Tibial artery (tissue), 4 donors: ENCODE measurements at regions not wholly inside any gene's neighbourhood (a gene's known extent, or its start where the extent isn't known, plus 50 kb on each side); places are given as distances from the start of the nearest gene placed in this dataset.
A peak's percentile ranks its signal among the peaks of the same experiment; 100 is the strongest.

ENCODE experiments used
- DNase-seq, 2 donors: peaks; one replicate each; pipeline ENCODE4 v3.0.0-alpha.2; 2019
- H3K27ac ChIP-seq, 2 donors: fragments of 200-600 bp; sonication (generic) in 1 of 2; 1 replicate in 1 of 2; 2 replicates in 1 of 2; pipeline ENCODE4 v1.5.1; 2018 to 2019; ENCODE audit warnings: mild to moderate bottlenecking in 1 of 2
- H3K27me3 ChIP-seq, 2 donors: fragments of 200-600 bp; sonication (generic) in 1 of 2; one replicate each; pipeline versions ENCODE4 v1.5.1 to v1.6.0; 2016 to 2019
- H3K36me3 ChIP-seq, 3 donors: fragments of 200-600 bp; sonication (generic) in 2 of 3; one replicate each; pipeline ENCODE4 v1.5.1; 2016 to 2019; ENCODE audit warnings: mild to moderate bottlenecking in 2 of 3
- H3K4me1 ChIP-seq, 4 donors: fragments of 200-600 bp; sonication (generic) in 2 of 4; 1 replicate in 3 of 4; 2 replicates in 1 of 4; pipeline ENCODE4 v1.5.1; 2016 to 2019
- H3K4me3 ChIP-seq, 2 donors: fragments of 200-600 bp; sonication (generic) in 1 of 2; 1 replicate in 1 of 2; 2 replicates in 1 of 2; pipeline ENCODE4 v1.5.1; 2018 to 2019; ENCODE audit warnings: mild to moderate bottlenecking in 2 of 2
- H3K9me3 ChIP-seq, 3 donors: fragments of 200-600 bp; sonication (generic) in 1 of 3; one replicate each; pipeline ENCODE4 v1.5.1; 2016 to 2019
- CTCF ChIP-seq, 2 experiments: fragments of 200-600 bp in 1 of 2; fragments of 450-650 bp in 1 of 2; IDR thresholded peaks; one replicate each; pipeline ENCODE4 v1.5.1; 2017 to 2019; ENCODE audit warnings: antibody characterized with exemption in 2 of 2, mild to moderate bottlenecking in 1 of 2, moderate library complexity in 1 of 2
- intact Hi-C: fragments of 100-400 bp; cut with DNase I; formaldehyde crosslinking; loops from one replicate; pipeline ENCODE4 v1.15.0; 2023; ENCODE audit warnings: low total_unique reads

DNA sequence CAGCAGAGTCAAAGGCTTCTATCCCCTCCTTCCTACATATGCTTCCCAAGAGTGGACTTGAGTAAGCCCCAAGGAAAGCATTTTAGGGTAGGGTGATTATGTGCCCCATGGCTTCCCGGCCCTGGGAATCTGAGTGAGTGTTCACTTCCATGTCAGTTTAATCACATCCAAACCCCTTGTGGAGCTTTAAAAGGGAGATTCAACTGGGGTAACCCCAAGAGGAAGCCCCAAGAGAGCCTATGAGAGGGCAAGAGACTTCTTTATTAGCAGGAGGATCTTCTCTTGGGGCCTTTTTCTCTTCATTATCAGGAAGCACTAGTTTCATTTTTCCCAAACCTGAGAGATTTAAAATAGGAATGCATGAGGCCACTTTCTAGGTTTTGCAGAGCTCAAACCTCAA, 97.0 kb upstream of the IRF2BP2 start:
- no peaks in the 10 kb centered on the region for H3K9me3 ChIP-seq
- H3K27me3 ChIP-seq, result no peaks in the 10 kb centered on the region
- no peak for DNase-seq
- H3K36me3 ChIP-seq, result no peaks in the 10 kb centered on the region
- no peak overlapping the region for H3K4me3 ChIP-seq
- H3K4me1 ChIP-seq, result peaks cover 0 to 7% (median 2%) of the 10 kb centered on the region in 4 donors
- intact Hi-C loops, result no loop called here
- H3K27ac ChIP-seq, result no peak overlapping the region
- TF ChIP-seq CTCF (IDR thresholded peaks at IDR 0.05), result no peak

DNA sequence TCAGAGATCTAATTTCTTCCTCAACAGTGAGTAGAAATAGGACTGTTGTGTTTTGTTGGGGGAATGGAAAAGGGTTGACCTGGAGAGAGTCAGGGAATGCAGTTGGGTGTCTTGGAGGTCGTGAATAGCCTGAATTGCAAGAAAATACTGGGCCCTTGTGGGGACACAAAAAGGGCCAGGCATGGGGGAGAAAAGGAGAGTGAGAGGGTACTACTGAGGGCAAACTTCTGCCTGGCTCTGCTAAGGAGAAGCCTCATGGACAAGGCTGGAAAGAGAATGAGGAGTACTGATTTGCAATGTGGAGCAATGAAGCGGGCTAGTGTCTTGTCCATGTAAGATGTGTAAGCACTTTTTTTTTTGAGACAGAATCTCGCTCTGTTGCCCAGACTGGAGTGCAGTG, 96.2 kb upstream of the IRF2BP2 start:
- no peak for DNase-seq
- Histone ChIP-seq H3K27me3 (no peaks in the 10 kb centered on the region), H3K4me1 (peaks cover 0 to 5% (median 2%) of the 10 kb centered on the region in 4 donors), H3K27ac (no peak overlapping the region), H3K9me3 (no peaks in the 10 kb centered on the region), H3K4me3 (no peak overlapping the region), H3K36me3 (no peaks in the 10 kb centered on the region)
- intact Hi-C loops, result no loop called here
- no peak for TF ChIP-seq CTCF (IDR thresholded peaks at IDR 0.05)

GRCh38 chr1:234705615-234706014, 95.6 kb upstream of the IRF2BP2 start:
- DNase-seq, result no peak
- H3K27ac ChIP-seq, result no peak overlapping the region
- H3K36me3 ChIP-seq, result no peaks in the 10 kb centered on the region
- intact Hi-C loops, result no loop called here
- no peak for TF ChIP-seq CTCF (IDR thresholded peaks at IDR 0.05)
- H3K4me3 ChIP-seq, result no peak overlapping the region
- H3K27me3 ChIP-seq, result no peaks in the 10 kb centered on the region
- peaks cover 0 to 9% (median 6%) of the 10 kb centered on the region in 4 donors for H3K4me1 ChIP-seq
- no peaks in the 10 kb centered on the region for H3K9me3 ChIP-seq

- intact Hi-C loops, result no loop called here
- no peak for DNase-seq
- no peak for TF ChIP-seq CTCF (IDR thresholded peaks at IDR 0.05)
- no peak overlapping the region for H3K27ac ChIP-seq
- peaks cover 0 to 21% (median 14%) of the 10 kb centered on the region in 4 donors for H3K4me1 ChIP-seq
- H3K36me3 ChIP-seq, result no peaks in the 10 kb centered on the region
- H3K9me3 ChIP-seq, result no peaks in the 10 kb centered on the region
- no peaks in the 10 kb centered on the region for H3K27me3 ChIP-seq
- H3K4me3 ChIP-seq, result no peak overlapping the region
These were observed 94.3 kb upstream of the IRF2BP2 start for GRCh38 chr1:234704106-234704887.

- no peak overlapping the region for H3K27ac ChIP-seq
- H3K4me1 ChIP-seq, result peaks cover 0 to 21% (median 14%) of the 10 kb centered on the region in 4 donors
- H3K9me3 ChIP-seq, result no peaks in the 10 kb centered on the region
- peak; percentile 79 to 86 for DNase-seq
- intact Hi-C loops, result no loop called here
- no peak overlapping the region for H3K4me3 ChIP-seq
- H3K27me3 ChIP-seq, result no peaks in the 10 kb centered on the region
- no peaks in the 10 kb centered on the region for H3K36me3 ChIP-seq
- TF ChIP-seq CTCF (IDR thresholded peaks at IDR 0.05), result no peak
These were observed 92.5 kb upstream of the IRF2BP2 start for GRCh38 chr1:234702342-234703000.
